ENCODE measurements at regions not wholly inside any gene's neighbourhood (a gene's known extent, or its start where the extent isn't known, plus 50 kb on each side); places are given as distances from the start of the nearest gene placed in this dataset.
"Not testable (repeated sequence)": the region's sequence is repeated elsewhere in the genome, so short reads cannot be mapped to it uniquely, and the experiment has no call there.

DNA sequence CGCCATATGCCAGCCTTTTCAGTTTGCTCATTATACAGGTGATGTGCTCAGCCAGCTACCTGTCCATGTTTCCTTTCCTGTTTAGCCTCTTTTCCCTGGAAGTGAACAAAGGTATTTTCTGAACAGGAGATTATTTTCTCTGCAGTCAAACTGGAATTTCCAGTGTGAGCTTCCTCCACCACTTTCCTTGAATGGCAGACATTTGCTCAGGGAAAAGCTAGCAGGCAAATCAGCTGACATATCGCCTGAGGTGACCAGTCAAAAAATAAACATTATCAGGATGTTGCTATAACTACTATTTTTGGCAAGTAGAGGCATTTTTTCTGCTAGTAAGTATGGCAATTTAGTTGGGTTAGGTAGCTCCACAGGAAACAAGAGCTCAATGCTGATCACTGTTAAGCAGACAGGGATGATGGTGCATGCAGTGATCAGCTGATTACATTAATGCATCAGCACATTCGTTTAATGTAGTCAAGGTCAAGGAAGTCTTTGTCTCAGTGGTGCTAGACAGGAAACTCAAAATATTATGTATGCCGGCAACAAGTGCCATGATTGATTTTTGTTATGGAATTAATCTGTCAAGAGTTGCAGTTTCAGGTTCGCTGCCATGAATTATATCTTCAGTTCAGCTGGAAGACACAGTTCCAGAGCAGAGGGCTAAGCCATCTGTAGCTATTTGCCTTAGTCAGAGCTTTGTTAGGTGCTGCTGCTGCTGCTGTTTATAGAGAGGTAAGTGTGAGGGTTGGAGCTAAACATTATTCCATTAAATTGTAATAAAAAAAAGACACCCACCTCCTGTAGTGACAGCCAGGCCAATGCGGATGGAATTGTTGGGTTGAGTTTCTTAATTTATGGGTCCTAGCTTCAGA lies 179.7 kb upstream of the ST6GALNAC5 start:
- no peak for DNase-seq

DNA sequence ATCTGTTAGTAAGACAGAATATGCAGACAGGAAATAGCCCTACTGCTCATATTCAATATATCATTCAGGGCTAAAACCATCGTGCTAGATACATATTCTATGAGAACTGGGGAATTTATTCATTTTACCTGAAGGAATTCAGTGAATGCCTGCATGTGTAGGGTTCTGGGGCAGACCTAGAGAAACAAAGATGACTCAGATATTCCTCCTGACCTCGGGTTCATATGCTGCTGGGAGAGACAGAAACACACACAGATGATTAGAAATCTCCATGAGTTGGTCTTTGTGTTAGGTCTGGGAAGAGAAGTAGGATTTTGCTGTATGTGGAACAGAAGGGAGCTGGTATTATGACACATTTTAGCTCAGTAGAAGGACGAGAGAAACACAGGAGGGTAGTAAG lies 176.5 kb upstream of the ST6GALNAC5 start:
- no peak for DNase-seq

DNA sequence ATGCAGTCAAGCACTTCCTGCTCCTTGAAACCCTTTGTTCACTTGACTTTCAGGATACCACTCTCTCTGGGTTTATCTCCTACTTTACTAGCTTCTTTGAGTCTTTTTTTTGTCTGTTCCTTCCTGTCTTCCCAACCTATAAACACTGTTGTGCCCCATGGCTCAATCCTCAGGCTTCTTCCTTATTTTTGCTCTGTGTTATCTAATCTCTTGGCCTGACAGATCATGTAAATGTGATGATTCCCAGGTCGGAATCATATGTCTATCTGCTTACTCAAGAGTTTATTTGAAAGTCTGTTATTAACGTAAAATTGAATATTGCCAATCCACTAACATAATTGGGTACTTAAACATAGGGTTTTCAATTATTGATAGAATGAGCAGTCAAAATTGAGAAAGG lies 171.7 kb upstream of the ST6GALNAC5 start:
- DNase-seq, result no peak

DNA sequence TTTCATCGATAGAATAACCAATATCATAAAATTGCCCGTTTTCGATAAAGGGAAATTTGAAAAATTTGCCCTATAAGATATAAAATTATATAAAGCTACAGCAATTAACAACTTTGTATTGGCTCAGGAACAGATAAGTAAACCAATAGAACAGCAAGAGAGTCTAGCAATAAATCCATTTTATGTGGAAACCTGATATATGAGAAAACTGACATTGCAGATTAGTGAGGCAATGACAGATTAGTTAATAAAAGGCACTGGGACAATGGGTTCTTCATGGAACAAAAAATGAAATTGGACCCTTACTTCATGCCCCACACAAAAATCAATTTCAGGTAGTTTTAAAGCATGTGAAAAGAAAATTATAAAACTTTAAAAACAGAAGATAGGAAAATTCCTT lies 169.9 kb upstream of the ST6GALNAC5 start:
- no peak for DNase-seq

DNA sequence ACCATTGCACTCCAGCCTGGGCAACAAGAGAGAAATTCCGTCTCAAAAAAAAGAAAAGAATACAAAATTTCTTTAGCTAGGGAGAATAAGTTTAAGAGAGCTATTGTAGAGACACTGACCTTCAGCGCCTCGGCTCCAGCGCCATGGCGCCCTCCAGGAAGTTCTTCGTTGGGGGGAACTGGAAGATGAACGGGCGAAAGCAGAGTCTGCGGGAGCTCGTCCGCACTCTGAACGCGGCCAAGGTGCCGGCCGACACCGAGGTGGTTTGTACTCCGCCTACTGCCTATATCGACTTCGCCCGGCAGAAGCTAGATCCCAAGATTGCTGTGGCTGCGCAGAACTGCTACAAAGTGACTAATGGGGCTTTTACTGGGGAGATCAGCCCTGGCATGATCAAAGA lies 167.6 kb upstream of the ST6GALNAC5 start:
- not testable (repeated sequence) for DNase-seq

DNA sequence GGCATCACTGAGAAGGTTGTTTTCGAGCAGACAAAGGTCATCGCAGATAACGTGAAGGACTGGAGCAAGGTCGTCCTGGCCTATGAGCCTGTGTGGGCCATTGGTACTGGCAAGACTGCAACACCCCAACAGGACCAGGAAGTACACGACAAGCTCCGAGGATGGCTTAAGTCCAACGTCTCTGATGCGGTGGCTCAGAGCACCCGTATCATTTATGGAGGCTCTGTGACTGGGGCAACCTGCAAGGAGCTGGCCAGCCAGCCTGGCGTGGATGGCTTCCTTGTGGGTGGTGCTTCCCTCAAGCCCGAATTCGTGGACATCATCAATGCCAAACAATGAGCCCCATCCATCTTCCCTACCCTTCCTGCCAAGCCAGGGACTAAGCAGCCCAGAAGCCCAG lies 167.1 kb upstream of the ST6GALNAC5 start:
- not testable (repeated sequence) for DNase-seq

DNA sequence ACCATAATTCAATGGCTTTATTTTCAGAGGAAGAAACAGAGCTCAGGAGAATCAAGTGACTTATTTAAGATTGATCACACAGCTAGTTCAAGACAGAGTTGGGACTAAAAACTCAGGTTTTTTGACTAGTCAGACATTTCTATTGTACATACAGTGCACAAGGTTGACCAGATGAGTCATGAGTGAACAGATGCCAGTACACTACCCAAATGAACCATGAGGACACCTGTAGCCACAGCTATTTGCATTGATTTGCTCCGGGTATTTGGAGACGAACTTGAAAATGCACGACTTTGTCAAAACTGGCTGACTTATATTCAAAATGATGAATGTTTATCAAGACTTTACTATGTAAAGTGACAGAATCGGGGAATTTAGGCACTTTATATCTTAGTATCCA lies 161.7 kb upstream of the ST6GALNAC5 start:
- no peak for DNase-seq

DNA sequence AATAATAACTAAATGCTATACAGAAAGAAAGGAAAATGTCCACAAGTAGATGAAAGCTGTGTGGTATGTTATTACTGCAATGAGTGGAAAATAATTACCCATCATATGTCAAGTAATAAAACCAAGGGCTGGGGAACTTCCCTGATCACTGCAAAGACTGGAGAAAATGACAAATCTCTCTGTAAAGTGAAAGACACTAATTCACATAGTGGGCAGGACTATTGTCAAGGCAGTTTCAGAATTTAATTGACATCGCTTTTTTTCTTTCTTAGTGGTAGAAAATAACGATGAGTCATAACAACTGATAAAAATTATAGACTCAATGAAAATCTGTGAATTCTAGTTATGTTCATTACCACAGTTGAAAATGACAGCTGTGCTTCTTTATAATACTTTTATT lies 153.7 kb upstream of the ST6GALNAC5 start:
- no peak for DNase-seq

DNA sequence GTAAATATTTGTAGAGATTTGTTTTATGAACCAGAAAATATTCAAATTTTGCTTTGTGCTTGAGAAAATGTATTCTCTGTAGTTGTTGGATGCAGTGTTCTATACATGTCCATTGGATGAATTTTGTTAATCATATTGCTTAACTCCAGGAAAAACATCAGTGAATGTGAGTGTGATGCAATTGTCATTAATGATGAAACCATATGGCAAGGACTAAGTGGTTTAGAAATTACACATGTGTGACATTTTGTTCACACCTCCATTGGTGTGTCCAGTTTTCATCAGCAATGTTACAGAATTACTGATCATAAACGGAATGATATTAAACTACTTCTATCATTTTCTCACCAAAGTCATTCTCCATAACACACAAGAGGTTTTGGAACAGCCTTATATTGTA lies 151.8 kb upstream of the ST6GALNAC5 start:
- DNase-seq, result no peak

DNA sequence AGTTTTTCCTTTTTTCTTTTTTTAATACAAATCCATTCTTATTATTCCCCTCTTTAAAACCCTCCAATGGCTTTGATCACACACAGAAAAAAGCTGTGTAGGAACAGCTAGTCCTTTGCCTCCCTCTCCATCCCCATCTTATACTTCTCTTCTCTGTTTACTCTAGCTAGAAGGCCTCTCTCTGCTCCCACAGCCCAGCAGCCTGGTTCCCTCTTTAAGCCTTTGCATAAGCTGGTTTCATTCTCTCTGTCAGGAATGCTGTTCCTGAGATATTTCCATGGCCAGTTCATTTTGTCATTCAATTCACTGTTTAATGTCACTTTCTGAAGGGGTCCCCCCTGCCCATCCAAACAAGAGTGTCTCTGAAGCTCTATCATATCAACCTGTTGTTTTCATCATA lies 143.3 kb upstream of the ST6GALNAC5 start:
- no peak for DNase-seq

DNA sequence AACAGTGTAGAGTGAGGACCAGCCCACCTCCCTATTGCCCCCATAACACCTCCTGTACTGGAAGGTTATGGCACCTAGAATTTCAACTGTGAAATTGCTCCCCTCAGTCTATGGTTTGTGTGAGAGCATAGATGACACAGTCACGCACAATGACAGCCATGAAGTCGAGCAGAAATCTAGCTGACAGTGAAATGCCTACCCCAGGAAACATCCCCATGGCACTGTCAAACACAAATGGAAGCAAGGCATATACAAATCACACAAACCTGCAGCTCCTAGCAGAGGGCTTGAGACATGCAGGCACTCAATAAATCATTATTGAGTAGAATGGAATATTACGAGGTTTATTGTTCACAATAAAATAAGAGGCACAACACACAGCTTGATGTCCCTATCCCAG lies 142.5 kb upstream of the ST6GALNAC5 start:
- DNase-seq, result no peak

DNA sequence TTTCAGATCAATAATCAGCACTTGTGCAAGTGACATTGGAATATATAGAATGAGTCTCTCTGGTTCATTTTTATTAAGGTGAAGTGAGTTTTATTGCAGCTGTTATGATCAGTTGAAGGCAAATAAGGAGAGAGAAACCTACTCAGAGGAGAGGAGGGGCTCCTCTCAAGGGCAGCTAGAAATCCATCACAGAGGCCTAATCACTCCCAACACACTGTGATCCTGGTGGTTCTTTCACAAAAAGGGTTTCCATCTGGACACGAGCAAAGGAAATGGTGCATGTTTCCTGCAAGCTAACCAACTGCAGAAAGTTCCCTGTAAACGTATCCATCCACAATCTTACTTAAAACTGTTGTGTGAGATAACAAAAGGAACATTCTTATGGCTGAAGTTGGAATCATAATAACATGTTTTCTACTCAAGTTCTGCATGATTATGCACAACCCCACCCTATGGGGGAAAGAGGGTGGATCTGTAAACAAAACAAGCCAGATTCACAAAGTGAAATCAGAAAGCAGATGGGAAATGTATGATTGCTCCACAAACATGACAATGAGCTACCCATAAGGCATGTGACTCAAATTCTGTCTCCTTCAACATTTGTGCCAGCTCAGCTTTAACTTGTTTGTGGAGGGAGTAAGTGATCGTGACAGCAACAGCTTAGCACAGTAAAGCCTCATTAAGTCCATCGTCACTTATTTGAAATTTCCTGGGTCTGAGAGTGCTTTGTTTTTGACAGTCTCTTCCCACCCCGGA lies 141.2 kb upstream of the ST6GALNAC5 start:
- DNase-seq, result no peak

DNA sequence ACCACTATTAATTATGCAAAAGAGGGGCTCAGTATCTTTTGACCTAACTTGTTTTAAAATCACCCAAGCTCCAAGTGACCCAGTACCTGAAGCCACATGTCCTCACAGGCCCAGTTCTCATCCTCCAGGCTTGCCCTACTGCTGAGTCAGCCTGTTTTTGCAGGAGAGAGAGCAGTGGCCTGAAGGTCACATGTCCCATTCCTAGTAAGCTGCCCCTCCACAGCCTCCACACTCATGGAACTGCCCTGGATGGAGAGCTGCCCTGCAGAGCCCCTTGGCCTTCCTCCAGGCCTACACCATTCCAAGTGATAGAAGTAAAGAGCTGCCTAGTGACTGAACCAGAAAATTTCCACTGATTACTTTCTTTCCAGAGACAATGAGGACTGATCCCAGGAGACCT lies 139.8 kb upstream of the ST6GALNAC5 start:
- DNase-seq, result no peak

DNA sequence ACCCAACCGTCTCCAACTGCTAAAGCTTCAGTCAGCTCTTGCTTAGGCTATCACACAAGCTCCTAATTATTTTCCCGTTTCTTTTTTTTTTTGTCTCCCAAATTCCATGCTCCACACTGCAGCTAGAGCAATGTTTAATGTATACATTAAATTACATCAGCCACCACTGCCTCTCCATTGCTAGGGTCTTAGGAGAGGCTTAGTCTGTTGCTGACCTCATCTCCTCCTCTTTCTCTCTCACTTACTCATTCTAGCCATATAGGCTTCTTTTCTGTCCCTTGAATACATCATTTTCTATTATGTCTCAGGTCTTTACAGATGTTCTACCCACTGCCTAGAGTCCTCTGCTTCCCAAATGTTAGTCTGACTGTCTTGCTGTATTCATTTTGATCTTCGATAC lies 138.1 kb upstream of the ST6GALNAC5 start:
- no peak for DNase-seq

DNA sequence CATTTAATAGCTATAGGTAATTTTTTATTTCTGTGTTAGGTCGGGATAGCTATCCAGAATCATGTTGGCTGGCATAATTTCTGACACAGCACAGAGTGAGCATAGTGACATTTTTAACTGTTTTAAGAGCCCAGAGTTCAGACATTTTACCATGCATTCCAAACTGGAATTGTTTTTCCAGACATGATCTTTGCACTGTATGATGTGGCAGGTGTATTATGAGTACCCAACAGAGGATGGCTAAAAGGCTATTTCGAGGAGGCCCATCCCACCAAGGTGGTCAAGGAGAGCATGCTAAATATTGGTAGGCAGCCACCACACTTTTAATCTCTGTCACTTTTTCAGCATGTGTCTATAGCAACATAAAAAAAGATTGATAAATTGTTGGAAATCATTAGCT lies 137.3 kb upstream of the ST6GALNAC5 start:
- DNase-seq, result no peak

DNA sequence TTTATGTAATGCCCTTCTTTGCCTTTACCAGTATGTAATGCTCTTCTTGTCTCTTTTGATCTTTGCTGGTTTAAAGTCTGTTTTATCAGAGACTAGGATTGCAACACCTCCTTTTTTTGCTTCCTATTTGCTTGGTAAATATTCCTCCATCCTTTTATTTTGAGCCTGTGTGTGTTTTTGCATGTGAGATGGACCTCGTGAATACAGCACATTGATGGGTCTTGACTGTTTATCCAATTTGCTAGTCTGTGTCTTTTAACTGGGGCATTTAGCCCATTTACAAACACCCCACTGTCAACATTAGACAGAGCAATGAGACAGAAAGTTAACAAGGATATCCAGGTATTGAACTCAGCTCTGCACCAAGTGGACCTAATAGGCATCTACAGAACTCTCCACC lies 128.9 kb upstream of the ST6GALNAC5 start:
- DNase-seq, result not testable (repeated sequence)

DNA sequence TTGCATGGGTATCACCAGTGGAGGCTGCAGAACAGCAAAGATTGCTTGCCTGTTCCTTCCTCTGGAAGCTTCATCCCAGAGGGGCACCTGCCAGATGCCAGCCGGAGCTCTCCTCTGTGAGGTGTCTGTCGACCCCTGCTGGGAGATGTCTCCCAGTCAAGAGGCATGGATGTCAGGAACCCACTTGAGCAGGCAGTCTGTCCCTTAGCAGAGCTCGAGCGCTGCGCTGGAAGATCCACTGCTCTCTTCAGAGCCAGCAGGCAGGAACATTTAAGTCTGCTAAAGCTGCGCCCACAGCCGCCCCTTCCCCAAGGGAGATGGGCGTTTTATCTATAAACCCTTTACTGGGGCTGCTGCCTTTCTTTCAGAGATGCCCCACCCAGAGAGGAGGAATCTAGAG lies 126.3 kb upstream of the ST6GALNAC5 start:
- DNase-seq, result not testable (repeated sequence)

DNA sequence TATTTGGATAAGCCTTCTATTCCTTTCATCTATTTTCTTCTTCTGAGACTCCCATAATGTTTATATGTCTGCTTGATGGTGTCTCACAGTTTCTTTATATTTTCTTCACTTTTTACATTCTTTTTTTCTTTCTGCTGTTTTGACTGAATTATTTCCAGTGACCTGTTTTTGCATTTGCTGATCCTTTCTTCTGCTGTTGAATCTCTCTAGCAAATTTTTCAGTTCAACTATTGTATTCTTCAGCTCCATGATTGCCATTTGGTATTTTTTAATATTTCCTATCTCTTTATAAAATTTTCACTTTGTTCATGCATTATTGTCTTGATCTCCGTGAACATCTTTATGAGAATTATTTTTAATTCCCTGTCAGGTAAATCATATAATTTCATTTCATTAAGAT lies 122.3 kb upstream of the ST6GALNAC5 start:
- DNase-seq, result no peak

DNA sequence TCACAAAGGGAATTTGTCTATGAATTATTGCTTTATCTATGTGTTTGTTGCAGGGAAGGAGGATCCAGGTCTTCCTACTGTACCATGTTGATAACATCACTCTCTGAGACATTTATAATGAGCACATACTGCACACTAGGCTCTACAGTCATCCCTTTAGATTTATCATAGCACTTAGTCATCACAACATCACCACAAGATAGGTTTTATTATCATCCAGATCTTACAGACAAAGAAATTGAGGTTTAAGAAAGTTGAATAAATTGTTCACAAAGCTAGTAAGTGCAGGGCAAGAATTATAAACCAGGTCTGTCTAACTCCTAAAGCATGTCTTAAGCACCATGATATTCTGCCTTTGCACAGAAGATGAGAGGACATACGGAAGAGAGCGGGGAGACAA lies 121.1 kb upstream of the ST6GALNAC5 start:
- DNase-seq, result no peak

DNA sequence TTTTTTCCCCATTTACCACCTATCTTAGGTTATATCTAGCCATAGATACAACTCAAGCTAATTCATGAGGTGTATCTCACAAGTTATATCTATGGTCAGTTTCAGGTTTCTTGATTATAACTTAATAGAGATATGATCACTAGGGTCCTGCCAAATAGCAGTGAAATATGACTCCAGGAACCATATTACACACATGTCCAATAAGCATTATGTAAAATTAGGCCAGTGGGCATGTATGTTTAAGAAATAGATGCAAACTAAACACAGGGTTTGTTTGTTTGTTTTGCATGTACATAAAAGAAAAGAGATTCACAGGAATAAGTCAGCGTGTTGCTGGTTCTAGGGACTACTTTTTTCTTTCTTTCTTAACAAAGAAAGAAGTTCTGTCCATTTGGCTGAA lies 112.5 kb upstream of the ST6GALNAC5 start:
- no peak for DNase-seq

DNA sequence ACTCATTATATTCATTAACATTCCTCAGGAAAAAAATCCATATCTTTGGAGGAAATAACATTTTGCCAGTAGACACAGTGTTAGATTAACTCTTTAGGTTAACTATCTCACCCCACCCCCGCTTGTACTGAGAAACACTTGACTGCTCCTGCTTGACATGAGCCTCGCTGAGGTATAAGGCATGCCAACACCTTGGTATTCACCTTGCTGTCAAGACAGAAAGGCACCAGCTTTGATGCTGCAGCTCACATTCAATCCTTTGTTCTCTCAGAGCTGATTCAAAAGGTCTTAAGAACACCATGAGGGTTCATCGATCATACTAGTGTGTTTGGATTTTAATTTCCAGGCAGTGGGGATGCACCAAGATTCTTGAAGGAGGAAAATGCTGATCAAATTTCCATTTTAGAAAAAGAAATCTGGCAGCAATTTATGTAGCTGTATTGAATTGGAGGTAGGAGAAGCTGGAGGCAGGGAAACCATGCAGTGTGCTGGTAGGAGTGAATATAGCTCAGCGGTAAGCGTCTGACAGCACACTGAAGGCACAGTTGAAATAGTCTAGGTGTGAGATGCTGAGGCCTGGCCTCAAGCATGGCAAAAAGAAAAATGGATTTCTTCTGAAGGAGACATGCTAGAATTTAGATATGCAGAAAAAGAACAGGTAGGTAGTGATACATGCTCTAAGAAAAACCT lies 108.0 kb upstream of the ST6GALNAC5 start:
- no peak for DNase-seq

DNA sequence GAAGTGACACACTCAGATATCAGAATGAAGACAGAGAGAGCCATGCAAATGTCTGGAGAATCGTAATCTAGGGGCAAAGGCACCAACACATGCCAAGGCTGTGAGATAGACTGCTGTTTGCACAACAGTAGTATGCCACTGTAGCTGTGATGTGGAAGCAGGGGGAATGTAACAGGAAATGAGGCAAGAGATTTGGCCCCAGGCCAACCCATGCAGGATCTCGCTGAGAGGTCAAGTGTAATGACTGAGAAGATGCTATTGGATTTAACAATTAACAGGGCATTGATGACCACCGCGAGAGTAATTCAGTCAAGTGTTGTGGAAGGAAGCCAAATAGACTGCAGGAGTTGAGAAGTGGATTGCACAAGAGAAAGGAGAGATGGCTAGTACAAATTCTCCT lies 107.3 kb upstream of the ST6GALNAC5 start:
- DNase-seq, result peak; percentile 6 to 16

DNA sequence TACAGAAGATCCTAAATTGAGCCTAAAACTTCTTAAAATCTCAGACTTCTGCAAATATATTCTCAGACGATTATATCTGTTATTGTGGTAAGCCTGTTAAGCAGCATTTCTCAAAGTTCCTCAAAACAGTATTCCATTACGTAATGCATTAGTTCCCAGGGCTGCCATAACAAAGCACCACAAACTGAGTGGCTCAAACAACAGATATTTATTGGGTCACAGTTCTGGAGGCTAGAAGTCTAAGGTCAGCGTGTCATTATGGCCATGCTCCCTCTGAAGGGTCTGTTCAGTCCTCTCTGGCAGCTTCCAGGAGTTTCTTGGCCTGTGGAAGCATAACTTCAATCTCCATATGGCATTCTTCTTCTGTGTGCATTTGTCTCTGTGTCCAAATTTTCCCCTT lies 103.5 kb upstream of the ST6GALNAC5 start:
- peak; percentile 74 to 76 for DNase-seq
